DOHH2 (cell line): ENCODE measurements at regions not wholly inside any gene's neighbourhood (a gene's known extent, or its start where the extent isn't known, plus 50 kb on each side); places are given as distances from the start of the nearest gene placed in this dataset.

Source experiments
- H3F3A ChIP-seq: fragments of 200-600 bp; sonication (generic), shearing (Covaris generic); 2 replicates; pipeline ENCODE4 v1.6.0; 2016; ENCODE audit warnings: antibody characterized with exemption, mild to moderate bottlenecking; ENCODE audit not compliant: control insufficient read depth, insufficient read depth
- H3K27ac ChIP-seq: fragments of 200-600 bp; sonication (generic); 2 replicates; pipeline ENCODE4 v1.5.1; 2014; ENCODE audit warnings: low read depth, mild to moderate bottlenecking, low read length, moderate library complexity
- H3K27me3 ChIP-seq: fragments of 200-600 bp; sonication (generic); 2 replicates; pipeline ENCODE4 v1.6.1; 2014; ENCODE audit warnings: mild to moderate bottlenecking, low read length, mixed read lengths; ENCODE audit not compliant: control insufficient read depth
- H3K36me3 ChIP-seq: fragments of 200-600 bp; sonication (generic); 2 replicates; pipeline ENCODE4 v1.6.1; 2014; ENCODE audit warnings: mild to moderate bottlenecking, low read length, moderate library complexity, mixed read lengths; ENCODE audit not compliant: control insufficient read depth
- H3K4me1 ChIP-seq: fragments of 200-600 bp; sonication (generic); 2 replicates; pipeline ENCODE4 v1.6.1; 2014; ENCODE audit warnings: mild to moderate bottlenecking, low read length, mixed read lengths; ENCODE audit not compliant: control insufficient read depth
- H3K4me2 ChIP-seq: fragments of 200-600 bp; sonication (generic); 2 replicates; pipeline ENCODE4 v1.6.0; 2014; ENCODE audit warnings: mild to moderate bottlenecking, low read length, moderate library complexity
- H3K4me3 ChIP-seq: fragments of 200-600 bp; sonication (generic); 2 replicates; pipeline ENCODE4 v1.5.1; 2014; ENCODE audit warnings: mild to moderate bottlenecking, low read length, mixed read lengths
- H3K79me2 ChIP-seq: fragments of 200-600 bp; sonication (generic); 2 replicates; pipeline ENCODE4 v1.6.1; 2014; ENCODE audit warnings: mild to moderate bottlenecking, low read length, mixed read lengths; ENCODE audit not compliant: control insufficient read depth
- H3K9me2 ChIP-seq: fragments of 200-600 bp; sonication (generic); replicated peaks from 2 replicates; pipeline ENCODE4 v1.6.1; 2014; ENCODE audit warnings: mild to moderate bottlenecking, low read length, mixed read lengths; ENCODE audit not compliant: control insufficient read depth
- H3K9me3 ChIP-seq: fragments of 200-600 bp; sonication (generic); 2 replicates; pipeline ENCODE4 v1.6.1; 2014; ENCODE audit warnings: antibody characterized with exemption, low read length, mixed read lengths; ENCODE audit not compliant: control insufficient read depth, insufficient read depth
- H4K20me1 ChIP-seq: fragments of 200-600 bp; sonication (generic); 2 replicates; pipeline ENCODE4 v1.6.0; 2014; ENCODE audit warnings: low read depth, mild to moderate bottlenecking, antibody characterized with exemption, low read length, moderate library complexity; ENCODE audit not compliant: control insufficient read depth, insufficient read depth
- CTCF ChIP-seq: fragments of 200-600 bp; sonication (generic); IDR thresholded peaks from one replicate; pipeline ENCODE4 v1.5.1; 2014; ENCODE audit warnings: antibody characterized with exemption, mild to moderate bottlenecking, low read depth, low read length; ENCODE audit not compliant: poor library complexity, severe bottlenecking
- EZH2phosphoT487 ChIP-seq: fragments of 200-600 bp; sonication (generic); IDR thresholded peaks from 2 replicates; pipeline ENCODE4 v1.6.1; 2017; ENCODE audit warnings: borderline replicate concordance, mild to moderate bottlenecking, antibody characterized with exemption, low read length, moderate library complexity, mixed read lengths

- no peaks in the 10 kb centered on the region for H3K27me3 ChIP-seq
- H3K4me3 ChIP-seq, result no peak overlapping the region
- TF ChIP-seq EZH2phosphoT487 (no peak), CTCF (no peak)
- H3K79me2 ChIP-seq, result no peaks in the 10 kb centered on the region
- H3F3A ChIP-seq, result no peaks in the 10 kb centered on the region
- H3K4me1 ChIP-seq, result no peaks in the 10 kb centered on the region
- no peaks in the 10 kb centered on the region for H3K9me3 ChIP-seq
- H4K20me1 ChIP-seq, result no peaks in the 10 kb centered on the region
- no peaks in the 10 kb centered on the region for H3K36me3 ChIP-seq
- no peaks in the 10 kb centered on the region for H3K9me2 ChIP-seq
- no peak overlapping the region for H3K27ac ChIP-seq
- H3K4me2 ChIP-seq, result no peak overlapping the region
Observed at GRCh38 chr2:126238251-126238650, 417.7 kb upstream of the GYPC start.

GRCh38 chr2:126239320-126239955, 416.5 kb upstream of the GYPC start:
- H4K20me1 ChIP-seq, result no peaks in the 10 kb centered on the region
- H3K27ac ChIP-seq, result no peak overlapping the region
- no peaks in the 10 kb centered on the region for H3K27me3 ChIP-seq
- no peaks in the 10 kb centered on the region for H3K4me1 ChIP-seq
- no peaks in the 10 kb centered on the region for H3K36me3 ChIP-seq
- H3K9me3 ChIP-seq, result no peaks in the 10 kb centered on the region
- H3K4me2 ChIP-seq, result no peak overlapping the region
- TF ChIP-seq CTCF, result no peak
- H3K4me3 ChIP-seq, result no peak overlapping the region
- H3K79me2 ChIP-seq, result no peaks in the 10 kb centered on the region
- no peaks in the 10 kb centered on the region for H3K9me2 ChIP-seq
- no peaks in the 10 kb centered on the region for H3F3A ChIP-seq

GRCh38 chr2:126241001-126241400, 415.0 kb upstream of the GYPC start:
- Histone ChIP-seq H3K79me2 (no peaks in the 10 kb centered on the region), H3K9me2 (no peaks in the 10 kb centered on the region), H3K4me1 (no peaks in the 10 kb centered on the region), H3K4me3 (no peak overlapping the region), H4K20me1 (no peaks in the 10 kb centered on the region), H3K36me3 (no peaks in the 10 kb centered on the region), H3K27ac (no peak overlapping the region), H3K27me3 (no peaks in the 10 kb centered on the region), H3K9me3 (no peaks in the 10 kb centered on the region), H3K4me2 (no peak overlapping the region), H3F3A (no peaks in the 10 kb centered on the region)
- TF ChIP-seq CTCF, result no peak
